ENCODE measurements at regions not wholly inside any gene's neighbourhood (a gene's known extent, or its start where the extent isn't known, plus 50 kb on each side); places are given as distances from the start of the nearest gene placed in this dataset.

DNA sequence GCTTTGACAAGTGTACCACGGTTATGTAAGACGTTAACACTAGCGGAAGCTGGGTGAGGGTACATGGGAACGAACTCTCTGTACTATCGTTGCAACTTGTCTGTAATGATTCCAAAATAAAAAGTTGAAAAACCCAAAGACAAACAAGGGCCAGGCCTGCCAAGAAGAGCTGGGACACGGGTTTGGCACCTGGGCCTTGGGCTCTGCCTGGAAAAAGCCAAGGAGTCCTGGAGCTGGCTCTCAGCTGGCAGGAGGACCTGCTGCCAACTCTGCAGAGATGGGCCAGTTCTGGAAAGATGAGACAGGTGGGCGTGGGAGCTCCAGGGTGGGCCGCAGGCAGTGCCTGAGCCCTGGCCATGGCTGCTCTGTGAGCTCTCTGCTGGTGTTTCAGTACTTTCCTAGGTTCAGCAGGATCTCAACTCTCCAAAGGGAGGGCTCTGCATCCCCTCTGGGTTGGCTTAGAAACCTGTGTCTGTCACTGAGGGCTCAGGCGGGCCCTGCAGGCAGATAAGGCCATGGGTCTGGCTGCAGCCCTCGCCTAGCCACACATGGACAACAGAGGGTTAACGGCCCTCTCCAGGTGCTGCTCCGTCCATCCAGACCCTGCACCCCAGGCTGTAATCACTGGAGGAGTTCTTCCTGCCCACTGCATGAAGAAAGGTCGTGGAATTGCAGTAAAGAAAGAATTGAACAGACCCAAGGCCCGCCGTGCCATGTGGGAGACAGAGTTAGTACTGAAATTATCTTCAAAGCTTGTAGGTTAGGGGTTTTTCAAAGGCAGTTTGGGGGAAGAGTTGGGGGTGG lies 89.9 kb downstream of the RHOB start:
- TF ChIP-seq, protein P1, sequence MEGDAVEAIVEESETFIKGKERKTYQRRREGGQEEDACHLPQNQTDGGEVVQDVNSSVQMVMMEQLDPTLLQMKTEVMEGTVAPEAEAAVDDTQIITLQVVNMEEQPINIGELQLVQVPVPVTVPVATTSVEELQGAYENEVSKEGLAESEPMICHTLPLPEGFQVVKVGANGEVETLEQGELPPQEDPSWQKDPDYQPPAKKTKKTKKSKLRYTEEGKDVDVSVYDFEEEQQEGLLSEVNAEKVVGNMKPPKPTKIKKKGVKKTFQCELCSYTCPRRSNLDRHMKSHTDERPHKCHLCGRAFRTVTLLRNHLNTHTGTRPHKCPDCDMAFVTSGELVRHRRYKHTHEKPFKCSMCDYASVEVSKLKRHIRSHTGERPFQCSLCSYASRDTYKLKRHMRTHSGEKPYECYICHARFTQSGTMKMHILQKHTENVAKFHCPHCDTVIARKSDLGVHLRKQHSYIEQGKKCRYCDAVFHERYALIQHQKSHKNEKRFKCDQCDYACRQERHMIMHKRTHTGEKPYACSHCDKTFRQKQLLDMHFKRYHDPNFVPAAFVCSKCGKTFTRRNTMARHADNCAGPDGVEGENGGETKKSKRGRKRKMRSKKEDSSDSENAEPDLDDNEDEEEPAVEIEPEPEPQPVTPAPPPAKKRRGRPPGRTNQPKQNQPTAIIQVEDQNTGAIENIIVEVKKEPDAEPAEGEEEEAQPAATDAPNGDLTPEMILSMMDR (conservative IDR thresholded peaks at IDR 0.05; ENCODE audit: low read depth, low read length) = no peak
- TF ChIP-seq EZH2 (IDR thresholded peaks at IDR 0.05; ENCODE audit: low read length, unreplicated experiment) = no peak

Measured in PC-3 (cell line).